GM19023 (cell line): ENCODE measurements at regions not wholly inside any gene's neighbourhood (a gene's known extent, or its start where the extent isn't known, plus 50 kb on each side); places are given as distances from the start of the nearest gene placed in this dataset.
"Not testable (repeated sequence)": the region's sequence is repeated elsewhere in the genome, so short reads cannot be mapped to it uniquely, and the experiment has no call there.

Experiments
- ATAC-seq: cut with Tn5 transposase; IDR thresholded peaks from one replicate; pipeline ENCODE4 v1.9.1; 2021; ENCODE audit warnings: mild to moderate bottlenecking, moderate library complexity; ENCODE audit not compliant: unreplicated experiment

DNA sequence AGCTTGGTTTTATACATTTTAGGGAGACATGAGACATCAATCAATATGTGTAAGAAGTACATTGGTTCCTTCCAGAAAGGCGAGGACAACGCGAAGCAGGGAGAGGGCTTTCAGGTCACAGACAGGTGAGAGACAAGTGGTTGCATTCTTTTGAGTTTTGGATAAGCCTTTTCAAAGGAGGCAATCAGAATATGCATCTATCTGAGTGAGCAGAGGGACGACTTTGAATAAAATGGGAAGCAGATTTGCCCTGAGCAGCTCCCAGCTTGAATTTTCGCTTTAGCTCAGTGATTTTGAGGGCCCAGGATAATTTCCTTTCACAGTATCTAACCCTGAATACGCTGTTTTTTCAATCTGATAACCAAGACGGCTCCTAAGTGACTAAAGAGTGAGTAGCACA is 82.5 kb upstream of the MYO3A start:
- ATAC-seq = no peak

DNA sequence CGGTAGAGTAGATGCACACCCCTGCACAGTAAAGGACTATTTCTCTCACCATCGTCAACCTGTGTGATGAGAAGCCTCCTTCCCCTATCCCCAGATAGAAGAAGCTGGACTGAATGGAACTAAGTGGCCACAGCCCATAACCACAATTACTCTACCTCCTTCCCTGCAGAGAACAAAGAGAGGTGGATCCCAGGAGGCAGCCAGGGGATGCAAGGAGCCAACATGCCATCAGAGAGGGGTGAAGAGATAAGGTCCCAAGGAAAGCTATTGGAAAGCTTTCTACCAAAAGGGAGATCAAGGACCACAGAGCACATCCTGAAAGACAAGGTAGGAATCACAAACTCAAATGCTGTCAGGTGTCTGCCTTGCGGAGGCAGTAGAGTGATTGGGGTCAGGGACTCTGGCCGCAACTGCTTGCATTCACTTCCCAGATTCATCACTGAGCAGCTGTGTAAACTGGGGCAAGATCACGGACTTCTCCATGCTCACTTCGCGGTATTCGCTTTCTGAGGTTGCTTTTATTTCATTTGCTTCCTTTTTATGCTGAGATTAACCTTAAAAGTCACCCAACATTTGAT is 81.6 kb upstream of the MYO3A start:
- ATAC-seq = no peak

DNA sequence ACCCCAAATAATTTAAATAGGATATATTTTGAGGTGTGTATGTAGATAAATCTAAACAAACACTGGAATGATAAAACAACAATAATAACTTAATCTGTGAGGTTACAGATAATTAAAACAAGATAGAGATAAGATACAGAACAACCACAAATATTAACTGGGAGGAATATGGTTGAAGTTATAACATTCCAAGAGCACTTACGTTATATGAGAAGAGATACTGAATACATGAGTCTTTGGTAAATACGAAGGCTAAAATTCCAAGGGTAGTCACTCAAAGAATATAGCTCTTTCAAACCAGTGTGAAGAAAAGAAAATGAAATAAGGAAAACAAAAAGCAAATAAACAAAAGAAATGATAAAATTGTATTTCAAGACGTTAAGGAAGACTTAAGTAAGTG is 76.0 kb upstream of the MYO3A start:
- no peak for ATAC-seq

DNA sequence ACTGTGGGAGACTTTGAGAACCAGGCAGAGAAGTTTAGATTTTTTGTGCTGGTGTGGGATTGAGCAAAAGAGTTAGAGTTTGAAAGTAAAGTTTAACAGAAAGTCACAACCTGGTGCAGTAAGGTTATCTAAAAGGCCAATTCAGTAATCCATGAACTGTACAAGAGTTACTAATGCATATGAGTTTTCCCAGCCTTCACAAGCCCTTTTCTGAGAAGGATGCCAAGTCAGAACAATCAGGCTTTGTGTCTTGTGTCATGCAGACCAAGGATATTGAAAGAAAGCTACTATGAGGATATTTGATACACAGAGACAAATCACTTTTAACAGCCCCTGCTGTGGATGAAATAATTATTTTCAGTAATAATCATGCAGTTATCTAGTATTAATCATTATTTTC is 68.8 kb upstream of the MYO3A start:
- no peak for ATAC-seq

DNA sequence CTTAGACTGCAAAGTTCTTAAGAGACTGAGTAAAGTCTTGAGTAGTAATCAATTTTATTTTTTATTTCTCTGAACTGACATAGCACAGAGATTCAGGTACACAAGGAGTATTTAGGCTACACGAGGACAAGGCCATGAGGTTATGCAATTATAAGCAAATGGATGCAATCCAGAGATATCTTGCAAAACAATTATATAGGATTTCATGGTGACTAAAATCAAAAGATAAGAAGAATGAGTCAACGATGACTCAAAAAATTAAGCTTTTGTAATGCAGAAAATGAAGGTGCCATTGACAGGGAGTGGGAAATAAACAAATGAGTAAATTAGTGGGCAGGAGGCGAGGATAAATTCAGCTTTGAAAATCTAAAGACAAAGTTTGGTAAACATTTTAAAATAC is 66.7 kb upstream of the MYO3A start:
- ATAC-seq = no peak

DNA sequence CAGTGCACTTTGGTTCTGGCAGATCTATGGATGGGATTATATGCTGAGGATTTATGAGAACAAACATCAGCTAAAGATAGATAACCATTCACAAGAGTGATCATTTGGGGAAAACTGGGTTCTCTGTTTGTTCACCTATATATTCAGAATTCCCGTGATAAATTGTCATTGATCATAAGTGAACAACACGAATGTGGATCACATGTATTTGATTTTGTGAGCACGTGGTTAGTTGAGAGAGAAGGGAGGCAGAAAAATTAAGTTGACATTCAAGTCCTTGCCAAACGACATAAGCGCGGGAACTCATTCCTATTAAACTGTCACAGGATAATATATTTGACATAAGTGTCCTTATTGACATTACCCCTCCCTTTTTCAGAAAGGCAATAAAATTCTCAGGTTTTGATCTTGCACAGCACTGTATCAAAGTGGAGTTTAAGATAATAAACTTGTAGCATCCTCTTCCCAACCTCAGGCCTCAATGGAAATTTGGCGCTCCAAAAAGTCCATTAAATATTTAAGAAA is 64.9 kb upstream of the MYO3A start:
- no peak for ATAC-seq

DNA sequence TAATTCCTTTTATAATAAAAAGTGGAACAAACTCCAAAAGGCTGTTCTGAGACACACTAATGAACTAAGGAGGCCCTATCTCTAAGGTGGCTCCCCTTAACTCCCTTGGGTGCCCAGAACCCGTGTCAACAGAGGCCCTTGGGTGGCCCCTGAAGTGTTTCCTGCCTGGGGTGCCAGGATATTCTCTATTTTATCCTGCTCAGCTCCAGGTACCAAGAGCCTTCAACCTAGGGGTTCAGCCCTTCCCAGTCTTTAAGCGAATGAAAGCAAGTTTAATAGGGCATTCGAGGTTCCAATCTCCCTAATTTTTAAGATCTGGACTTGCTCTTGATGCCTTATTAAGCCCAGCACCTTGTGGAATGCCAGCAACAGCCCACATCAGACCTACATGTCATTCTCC is 64.4 kb upstream of the MYO3A start:
- no peak for ATAC-seq

DNA sequence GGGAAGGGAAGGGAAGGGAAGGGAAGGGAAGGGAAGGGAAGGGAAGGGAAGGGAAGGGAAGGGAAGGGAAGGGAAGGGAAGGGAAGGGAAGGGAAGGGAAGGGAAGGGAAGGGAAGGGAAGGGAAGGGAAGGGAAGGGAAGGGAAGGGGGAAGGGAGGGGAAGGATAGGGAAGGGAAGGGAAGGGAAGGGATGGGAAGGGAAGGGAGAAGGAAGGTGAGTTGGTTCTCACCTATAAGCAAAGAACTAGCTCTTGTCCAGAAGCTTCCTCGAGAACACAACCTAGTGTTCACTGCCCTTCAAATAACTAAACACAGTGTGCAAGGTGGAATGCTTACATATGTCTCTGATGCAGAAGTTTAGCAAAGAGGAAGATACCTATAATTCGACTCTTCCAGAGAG is 59.6 kb upstream of the MYO3A start:
- not testable (repeated sequence) for ATAC-seq

DNA sequence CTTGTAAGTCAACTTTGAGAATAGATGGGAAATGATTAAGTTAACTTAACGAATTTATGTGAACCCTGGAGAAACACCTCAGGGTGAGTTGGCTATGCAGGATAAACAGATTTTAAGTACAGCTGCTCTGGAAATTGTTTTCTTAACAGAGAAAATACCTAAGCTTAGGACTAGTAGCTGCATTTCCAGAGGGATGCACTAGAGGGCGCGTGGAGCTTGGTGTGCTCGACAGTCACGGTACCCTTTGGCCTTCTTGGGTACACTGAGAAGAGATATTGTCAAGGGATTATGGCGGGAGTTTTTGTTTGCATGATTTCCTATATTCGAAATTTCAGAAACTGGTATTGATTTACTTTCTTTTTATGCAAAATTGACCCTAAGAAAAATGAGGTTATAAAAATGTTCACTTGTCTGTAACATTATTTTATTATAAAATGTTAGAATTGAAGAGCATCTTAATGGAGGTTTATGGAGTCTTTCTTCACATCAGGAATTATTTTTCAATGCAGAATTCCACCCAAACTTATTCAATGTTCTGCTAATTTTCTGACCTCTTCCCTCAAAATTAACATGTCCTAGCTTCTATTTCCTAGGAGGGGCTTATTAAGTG is 58.4 kb upstream of the MYO3A start:
- peak; percentile 93 for ATAC-seq

DNA sequence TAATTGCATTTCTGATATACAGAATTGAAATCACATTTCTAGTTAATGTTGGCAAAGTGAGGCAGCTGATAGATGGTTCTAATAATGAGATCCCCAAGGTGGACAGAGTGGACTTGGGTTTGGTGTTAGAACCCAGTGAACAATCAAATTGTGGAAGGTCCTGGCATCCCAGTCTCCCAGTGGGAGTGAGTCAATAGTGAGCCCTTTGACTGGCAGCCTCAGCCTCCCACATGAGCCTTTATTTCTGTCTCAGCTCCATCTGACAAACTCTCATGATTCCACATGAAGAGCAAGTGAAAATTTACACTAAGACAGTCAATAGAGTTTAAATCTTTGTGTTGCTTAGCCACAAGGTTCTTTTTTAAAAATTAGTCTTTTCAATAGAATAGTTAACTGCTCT is 56.7 kb upstream of the MYO3A start:
- no peak for ATAC-seq
